Natural killer cell (primary cell): ENCODE measurements at regions not wholly inside any gene's neighbourhood (a gene's known extent, or its start where the extent isn't known, plus 50 kb on each side); places are given as distances from the start of the nearest gene placed in this dataset.
"Not testable (repeated sequence)": the region's sequence is repeated elsewhere in the genome, so short reads cannot be mapped to it uniquely, and the experiment has no call there.

ENCODE experiments used
- ATAC-seq, 3 donors: fragments of 150-1000 bp in 2 of 3; fragments of 200-7000 bp in 1 of 3; cut with Tn5 transposase; 1 replicate in 1 of 3; 2 replicates in 2 of 3; pipeline ENCODE4 v1.10.0; 2021; ENCODE audit warnings: mild to moderate bottlenecking in 2 of 3, moderate library complexity in 2 of 3
- DNase-seq, 2 donors: peaks; one replicate each; pipeline versions ENCODE4 v3.0.0 to v3.0.0-alpha.2; 2013 to 2021; ENCODE audit warnings: mixed read lengths in 1 of 2
- H3K27ac ChIP-seq: one replicate; pipeline ENCODE4 v1.5.1; 2013; ENCODE audit warnings: mild to moderate bottlenecking, low read length
- H3K27me3 ChIP-seq: one replicate; pipeline ENCODE4 v1.6.1; 2013; ENCODE audit warnings: low read length; ENCODE audit not compliant: control insufficient read depth, insufficient read depth
- H3K36me3 ChIP-seq: one replicate; pipeline ENCODE4 v1.6.1; 2013; ENCODE audit warnings: low read length; ENCODE audit not compliant: control insufficient read depth, insufficient read depth
- H3K4me1 ChIP-seq: one replicate; pipeline ENCODE4 v1.6.1; 2013; ENCODE audit warnings: low read length; ENCODE audit not compliant: control insufficient read depth, insufficient read depth
- H3K4me3 ChIP-seq: one replicate; pipeline ENCODE4 v1.5.1; 2013; ENCODE audit warnings: low read length
- H3K9me3 ChIP-seq: one replicate; pipeline ENCODE4 v1.6.1; 2013; ENCODE audit warnings: low read length; ENCODE audit not compliant: control insufficient read depth, insufficient read depth
- H3K27ac Mint-ChIP-seq, 2 donors: one replicate each; pipeline ENCODE4 v1.8.0; 2022; ENCODE audit warnings: mild to moderate bottlenecking in 2 of 2, mixed read lengths in 2 of 2, moderate library complexity in 1 of 2
- H3K27me3 Mint-ChIP-seq, 2 donors: one replicate each; pipeline ENCODE4 v1.8.0; 2022; ENCODE audit warnings: low read depth in 2 of 2, mixed read lengths in 2 of 2
- H3K36me3 Mint-ChIP-seq: one replicate; pipeline ENCODE4 v1.8.0; 2022; ENCODE audit warnings: mixed read lengths
- H3K4me1 Mint-ChIP-seq, 2 donors: one replicate each; pipeline ENCODE4 v1.8.0; 2022; ENCODE audit warnings: mixed read lengths in 2 of 2
- H3K4me3 Mint-ChIP-seq: one replicate; pipeline ENCODE4 v1.8.0; 2022; ENCODE audit warnings: mild to moderate bottlenecking, moderate library complexity, mixed read lengths
- H3K9me3 Mint-ChIP-seq, 2 donors: one replicate each; pipeline ENCODE4 v1.8.0; 2022; ENCODE audit warnings: mixed read lengths in 2 of 2
- CTCF ChIP-seq: fragments of 200-600 bp; IDR thresholded peaks from one replicate; pipeline ENCODE4 v1.8.0; 2022; ENCODE audit warnings: antibody characterized with exemption
- WGBS: methylation state at CpG from one replicate; pipeline ENCODE4 v1.1.7; 2013; ENCODE audit warnings: missing lambda C conversion rate; ENCODE audit not compliant: insufficient coverage; 5-methylcytosine and 5-hydroxymethylcytosine counted together
- intact Hi-C: fragments of 100-400 bp; cut with micrococcal nuclease; formaldehyde crosslinking; loops from one replicate; pipeline ENCODE4 v1.14.2; 2022

- no peaks in the 10 kb centered on the region for H3K27me3 ChIP-seq
- H3K9me3 ChIP-seq, result no peaks in the 10 kb centered on the region
- Mint-ChIP-seq H3K4me3 (no peak overlapping the region), H3K27ac (no peak overlapping the region), H3K36me3 (no peaks in the 10 kb centered on the region), H3K27me3 (peaks cover 4 to 9% of the 10 kb centered on the region in 2 donors), H3K9me3 (no peaks in the 10 kb centered on the region), H3K4me1 (no peaks in the 10 kb centered on the region)
- no peak overlapping the region for H3K27ac ChIP-seq
- no peaks in the 10 kb centered on the region for H3K4me1 ChIP-seq
- ATAC-seq (no peak), DNase-seq (no peak)
- H3K4me3 ChIP-seq, result no peak overlapping the region
- no peak for TF ChIP-seq CTCF
- intact Hi-C loops, result no loop called here
- no peaks in the 10 kb centered on the region for H3K36me3 ChIP-seq
Observed at GRCh38 chr5:108562205-108562454, 180.2 kb upstream of the FBXL17 start.

- Histone ChIP-seq H3K27ac (no peak overlapping the region), H3K4me1 (no peaks in the 10 kb centered on the region), H3K36me3 (no peaks in the 10 kb centered on the region), H3K27me3 (no peaks in the 10 kb centered on the region), H3K4me3 (no peak overlapping the region), H3K9me3 (no peaks in the 10 kb centered on the region)
- no peak for TF ChIP-seq CTCF
- H3K4me1 Mint-ChIP-seq, result no peaks in the 10 kb centered on the region
- 81% methylated on average over 2 of the region's 2 CpGs for WGBS
- H3K4me3 Mint-ChIP-seq, result no peak overlapping the region
- H3K9me3 Mint-ChIP-seq, result no peaks in the 10 kb centered on the region
- peaks cover 4 to 9% of the 10 kb centered on the region in 2 donors for H3K27me3 Mint-ChIP-seq
- intact Hi-C loops, result no loop called here
- H3K27ac Mint-ChIP-seq, result no peak overlapping the region
- ATAC-seq (no peak), DNase-seq (no peak)
- H3K36me3 Mint-ChIP-seq, result no peaks in the 10 kb centered on the region
Observed at GRCh38 chr5:108561416-108562204, 179.7 kb upstream of the FBXL17 start.

GRCh38 chr5:108560581-108560980 is 178.7 kb upstream of the FBXL17 start:
- H3K4me3 ChIP-seq, result no peak overlapping the region
- H3K4me1 ChIP-seq, result no peaks in the 10 kb centered on the region
- Mint-ChIP-seq H3K4me1 (no peaks in the 10 kb centered on the region), H3K27me3 (peaks cover 4 to 9% of the 10 kb centered on the region in 2 donors), H3K4me3 (no peak overlapping the region), H3K9me3 (no peaks in the 10 kb centered on the region), H3K36me3 (no peaks in the 10 kb centered on the region), H3K27ac (no peak overlapping the region)
- H3K27me3 ChIP-seq, result no peaks in the 10 kb centered on the region
- no peak for DNase-seq
- no peak overlapping the region for H3K27ac ChIP-seq
- WGBS, result 85% methylated on average over 1 of the region's 1 CpG
- no peak for TF ChIP-seq CTCF
- no peaks in the 10 kb centered on the region for H3K36me3 ChIP-seq
- ATAC-seq, result no peak
- intact Hi-C loops, result no loop called here
- H3K9me3 ChIP-seq, result no peaks in the 10 kb centered on the region

- no peaks in the 10 kb centered on the region for H3K27me3 ChIP-seq
- peaks cover 4 to 6% of the 10 kb centered on the region in 2 donors for H3K27me3 Mint-ChIP-seq
- no peak overlapping the region for H3K27ac ChIP-seq
- no peak overlapping the region for H3K4me3 Mint-ChIP-seq
- H3K4me1 ChIP-seq, result no peaks in the 10 kb centered on the region
- no peak overlapping the region for H3K4me3 ChIP-seq
- H3K27ac Mint-ChIP-seq, result no peak overlapping the region
- no peaks in the 10 kb centered on the region for H3K36me3 ChIP-seq
- no peaks in the 10 kb centered on the region for H3K9me3 Mint-ChIP-seq
- no peaks in the 10 kb centered on the region for H3K4me1 Mint-ChIP-seq
- DNase-seq (no peak), ATAC-seq (no peak)
- 67% methylated on average over 1 of the region's 2 CpGs for WGBS
- intact Hi-C loops, result no loop called here
- no peak for TF ChIP-seq CTCF
- no peaks in the 10 kb centered on the region for H3K36me3 Mint-ChIP-seq
- no peaks in the 10 kb centered on the region for H3K9me3 ChIP-seq
Observed at GRCh38 chr5:108560166-108560565, 178.3 kb upstream of the FBXL17 start.

DNA sequence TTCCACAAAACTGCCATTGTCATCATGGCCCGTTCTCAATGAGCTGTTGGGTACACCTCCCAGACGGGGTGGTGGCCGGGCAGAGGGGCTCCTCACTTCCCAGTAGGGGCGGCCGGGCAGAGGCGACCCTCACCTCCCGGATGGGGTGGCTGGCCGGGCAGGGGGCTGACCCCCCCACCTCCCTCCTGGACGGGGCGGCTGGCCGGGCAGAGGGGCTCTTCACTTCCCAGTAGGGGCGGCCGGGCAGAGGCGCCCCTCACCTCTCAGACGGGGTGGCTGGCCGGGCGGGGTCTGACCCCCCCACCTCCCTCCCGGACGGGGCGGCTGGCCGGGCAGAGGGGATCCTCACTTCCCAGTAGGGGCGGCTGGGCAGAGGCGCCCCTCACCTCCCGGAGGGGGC is 176.9 kb upstream of the FBXL17 start:
- H3K9me3 ChIP-seq, H3K4me3 Mint-ChIP-seq, H3K36me3 ChIP-seq, H3K27ac Mint-ChIP-seq, H3K27me3 ChIP-seq, ATAC-seq, H3K27me3 Mint-ChIP-seq, H3K4me1 Mint-ChIP-seq, intact Hi-C loops, H3K27ac ChIP-seq, H3K36me3 Mint-ChIP-seq, DNase-seq, H3K4me1 ChIP-seq, H3K9me3 Mint-ChIP-seq, H3K4me3 ChIP-seq: not testable (repeated sequence)
- WGBS, result 98% methylated on average over 18 of the region's 24 CpGs
